Right lobe of liver (tissue), 4 donors: ENCODE measurements at regions not wholly inside any gene's neighbourhood (a gene's known extent, or its start where the extent isn't known, plus 50 kb on each side); places are given as distances from the start of the nearest gene placed in this dataset.

Source experiments
- CTCF ChIP-seq, 4 donors: fragments of 200-600 bp in 3 of 4; fragments of 450-650 bp in 1 of 4; IDR thresholded peaks; one replicate each; pipeline versions ENCODE4 v1.5.1 to v1.8.0; 2016 to 2022; ENCODE audit warnings: antibody characterized with exemption in 4 of 4, mild to moderate bottlenecking in 2 of 4
- POLR2A ChIP-seq: fragments of 450-650 bp; IDR thresholded peaks from one replicate; pipeline ENCODE4 v1.6.1; 2017; ENCODE audit warnings: antibody characterized with exemption, mild to moderate bottlenecking
- donor health status: DM: no; HTN: no; CAD: no.
- donor health status: DM: no; HTN: no; CAD: no.
- donor health status: DM: no; HTN: yes; CAD: no.

GRCh38 chr15:55026381-55026780 is 170.4 kb downstream of the RSL24D1 start:
- TF ChIP-seq CTCF (IDR thresholded peaks at IDR 0.05) (no peak), POLR2A (no peak)
